ENCODE measurements at regions not wholly inside any gene's neighbourhood (a gene's known extent, or its start where the extent isn't known, plus 50 kb on each side); places are given as distances from the start of the nearest gene placed in this dataset.

- POLR2A ChIA-PET: no interaction called here
- TF ChIP-seq CTCF (IDR thresholded peaks at IDR 0.05; ENCODE audit: insufficient read depth, low read depth, low read length): no peak
- no peak overlapping the region for H3K4me3 ChIP-seq (ENCODE audit: low read depth, low read length)
- no peaks in the 10 kb centered on the region for H3K36me3 ChIP-seq (ENCODE audit: control insufficient read depth, insufficient read depth, low read length)
- DNase-seq (ENCODE audit: low read depth): no peak
- CTCF ChIA-PET: no interaction called here
- no peaks in the 10 kb centered on the region for H3K27me3 ChIP-seq (ENCODE audit: control insufficient read depth, insufficient read depth, low read length)
These were observed 727.7 kb downstream of the GALR1 start for GRCh38 chr18:77977331-77977730.

DNA sequence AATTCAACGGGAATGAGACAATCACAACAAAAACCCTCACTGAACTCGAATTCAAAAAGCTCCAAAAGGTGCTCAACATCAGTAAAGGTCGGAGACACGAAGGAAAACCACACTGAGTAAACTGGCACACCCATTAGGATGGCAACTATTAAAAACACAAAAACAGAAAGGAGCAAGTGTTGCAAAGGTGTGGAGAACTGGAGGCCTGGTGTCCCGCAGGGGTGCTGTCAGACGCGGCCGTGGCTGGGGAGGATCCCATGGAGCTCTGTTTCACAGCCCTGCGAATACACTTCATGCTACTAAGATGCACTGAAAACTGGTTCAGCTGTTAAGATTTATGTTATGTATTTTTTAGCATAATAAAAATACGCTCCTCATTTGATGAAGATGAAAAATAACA is 730.6 kb downstream of the GALR1 start:
- ChIA-PET CTCF (no interaction called here), POLR2A (no interaction called here)
- Histone ChIP-seq H3K4me3 (ENCODE audit: low read depth, low read length) (no peak overlapping the region), H3K36me3 (ENCODE audit: control insufficient read depth, insufficient read depth, low read length) (no peaks in the 10 kb centered on the region), H3K27me3 (ENCODE audit: control insufficient read depth, insufficient read depth, low read length) (no peaks in the 10 kb centered on the region)
- TF ChIP-seq CTCF (IDR thresholded peaks at IDR 0.05; ENCODE audit: insufficient read depth, low read depth, low read length): no peak
- DNase-seq (ENCODE audit: low read depth): no peak

- POLR2A ChIA-PET: no interaction called here
- no peaks in the 10 kb centered on the region for H3K36me3 ChIP-seq (ENCODE audit: control insufficient read depth, insufficient read depth, low read length)
- no peaks in the 10 kb centered on the region for H3K27me3 ChIP-seq (ENCODE audit: control insufficient read depth, insufficient read depth, low read length)
- TF ChIP-seq CTCF (IDR thresholded peaks at IDR 0.05; ENCODE audit: insufficient read depth, low read depth, low read length): no peak
- H3K4me3 ChIP-seq (ENCODE audit: low read depth, low read length): no peak overlapping the region
- DNase-seq (ENCODE audit: low read depth): no peak
- CTCF ChIA-PET: no interaction called here
These were observed 732.2 kb downstream of the GALR1 start for GRCh38 chr18:77981874-77982273.

DNA sequence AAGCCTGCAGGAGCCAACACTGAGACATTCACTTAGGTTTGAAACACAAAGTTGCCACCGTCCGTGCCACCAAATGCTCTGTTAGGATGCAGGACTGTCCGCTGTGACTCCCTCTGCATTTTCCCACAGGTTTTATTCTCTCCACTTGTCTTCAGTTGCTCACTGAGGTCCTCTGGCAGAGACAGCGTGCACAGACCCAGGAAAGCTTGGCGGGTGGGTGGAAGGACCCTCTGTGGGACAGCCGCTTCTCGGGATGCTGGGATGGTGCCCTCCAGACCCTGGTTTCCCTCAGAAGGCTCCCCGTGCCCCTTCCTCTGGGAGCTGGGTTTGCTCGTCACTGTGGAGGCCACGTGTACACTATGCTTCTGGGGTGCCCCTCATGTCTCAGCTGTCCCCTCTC is 733.6 kb downstream of the GALR1 start:
- Histone ChIP-seq H3K4me3 (ENCODE audit: low read depth, low read length) (no peak overlapping the region), H3K27me3 (ENCODE audit: control insufficient read depth, insufficient read depth, low read length) (no peaks in the 10 kb centered on the region), H3K36me3 (ENCODE audit: control insufficient read depth, insufficient read depth, low read length) (no peaks in the 10 kb centered on the region)
- ChIA-PET CTCF (no interaction called here), POLR2A (no interaction called here)
- no peak for DNase-seq (ENCODE audit: low read depth)
- no peak for TF ChIP-seq CTCF (IDR thresholded peaks at IDR 0.05; ENCODE audit: insufficient read depth, low read depth, low read length)

DNA sequence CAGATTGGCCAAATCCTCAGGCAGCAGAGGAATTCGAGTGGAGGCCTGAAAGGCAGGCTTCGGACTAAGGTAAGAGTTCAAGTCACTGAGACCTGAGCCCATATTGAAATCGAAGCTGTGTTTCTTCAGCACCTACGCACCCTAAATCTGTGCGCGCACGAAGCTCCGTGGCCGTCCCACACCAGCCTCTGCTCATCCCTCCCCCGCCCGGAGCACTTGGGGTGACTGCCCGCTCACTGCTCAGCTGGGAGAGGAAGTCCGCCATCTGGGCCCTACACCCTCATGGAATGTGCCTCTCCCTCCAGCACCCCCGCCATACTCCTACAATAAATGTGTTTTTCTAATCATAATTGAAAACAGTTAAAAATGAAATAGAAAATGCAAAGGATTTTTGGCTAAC is 734.5 kb downstream of the GALR1 start:
- DNase-seq (ENCODE audit: low read depth): no peak
- no peaks in the 10 kb centered on the region for H3K36me3 ChIP-seq (ENCODE audit: control insufficient read depth, insufficient read depth, low read length)
- no peak for TF ChIP-seq CTCF (IDR thresholded peaks at IDR 0.05; ENCODE audit: insufficient read depth, low read depth, low read length)
- no peak overlapping the region for H3K4me3 ChIP-seq (ENCODE audit: low read depth, low read length)
- no peaks in the 10 kb centered on the region for H3K27me3 ChIP-seq (ENCODE audit: control insufficient read depth, insufficient read depth, low read length)
- CTCF ChIA-PET: no interaction called here
- POLR2A ChIA-PET: no interaction called here
